DLD1 (cell line): ENCODE measurements at regions not wholly inside any gene's neighbourhood (a gene's known extent, or its start where the extent isn't known, plus 50 kb on each side); places are given as distances from the start of the nearest gene placed in this dataset.
"Not testable (repeated sequence)": the region's sequence is repeated elsewhere in the genome, so short reads cannot be mapped to it uniquely, and the experiment has no call there.

Experiments used
- in situ Hi-C: cut with HindIII; loops from 2 replicates; pipeline ENCODE4 v1.10.0; 2017; ENCODE audit warnings: low sequenced_read_pairs

DNA sequence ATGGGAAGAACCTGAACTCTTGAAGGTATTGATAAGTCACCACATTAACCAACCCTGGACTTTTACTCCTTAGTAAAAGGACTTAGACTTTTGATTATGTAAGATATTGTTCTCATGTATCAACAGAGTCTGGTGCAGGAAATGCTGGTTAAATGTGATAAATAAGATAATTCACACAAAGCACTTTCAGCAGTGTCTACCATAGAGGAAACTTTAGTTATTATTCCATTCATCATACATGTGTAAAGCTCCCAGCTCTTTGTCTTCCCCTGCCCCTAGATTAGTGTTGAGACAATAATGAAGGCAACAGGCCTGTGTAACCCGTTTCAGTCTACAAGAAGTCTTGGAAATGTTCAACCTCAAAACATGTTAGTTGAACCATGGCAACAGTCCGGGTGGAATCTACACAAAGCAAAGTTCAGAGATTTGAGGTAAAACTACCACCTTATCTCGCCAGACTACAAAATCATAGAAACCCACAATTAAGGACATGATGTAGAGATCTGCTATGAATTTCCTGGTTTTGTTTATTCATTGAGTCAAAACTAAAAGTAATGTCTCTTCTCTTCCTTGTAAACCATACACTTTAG is 109.9 kb upstream of the ADO start:
- in situ Hi-C loops = no loop called here

DNA sequence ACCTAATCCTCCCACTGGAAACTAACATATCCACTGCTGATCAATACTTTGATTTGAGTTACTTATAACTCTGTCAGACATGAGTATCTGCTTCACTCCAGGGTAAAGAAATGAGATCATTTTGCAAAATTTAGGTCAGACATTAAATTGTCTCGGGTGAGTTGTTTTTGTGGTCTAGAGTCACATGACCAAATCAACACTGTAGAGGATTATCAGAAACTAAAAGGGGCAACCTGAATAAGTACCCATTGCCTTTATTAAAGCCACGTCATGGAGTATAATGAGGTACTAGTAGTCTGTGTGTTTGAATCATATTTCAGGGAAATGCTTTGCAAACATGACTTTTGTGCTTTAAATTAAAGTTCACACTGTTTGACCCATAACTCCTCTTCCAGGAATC is 107.7 kb upstream of the ADO start:
- in situ Hi-C loops = no loop called here

DNA sequence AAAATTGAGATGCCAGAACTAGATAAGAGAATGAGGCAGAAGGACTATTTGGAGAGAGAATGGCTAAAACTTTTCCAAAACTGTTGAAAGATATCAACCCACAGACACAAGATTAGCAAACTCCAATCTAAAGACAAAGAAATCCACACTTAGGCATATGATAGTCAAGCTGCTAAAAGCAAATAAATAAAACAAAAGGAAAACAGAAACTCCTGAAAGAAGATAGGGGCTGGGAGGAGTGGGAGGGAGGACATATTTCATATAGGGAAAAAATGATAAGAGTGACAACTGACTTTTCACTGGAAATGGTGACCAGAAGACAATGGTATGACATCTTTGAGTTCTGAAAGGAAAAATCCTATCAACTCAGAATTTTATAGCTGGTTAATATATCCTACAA is 105.4 kb upstream of the ADO start:
- in situ Hi-C loops = no loop called here

DNA sequence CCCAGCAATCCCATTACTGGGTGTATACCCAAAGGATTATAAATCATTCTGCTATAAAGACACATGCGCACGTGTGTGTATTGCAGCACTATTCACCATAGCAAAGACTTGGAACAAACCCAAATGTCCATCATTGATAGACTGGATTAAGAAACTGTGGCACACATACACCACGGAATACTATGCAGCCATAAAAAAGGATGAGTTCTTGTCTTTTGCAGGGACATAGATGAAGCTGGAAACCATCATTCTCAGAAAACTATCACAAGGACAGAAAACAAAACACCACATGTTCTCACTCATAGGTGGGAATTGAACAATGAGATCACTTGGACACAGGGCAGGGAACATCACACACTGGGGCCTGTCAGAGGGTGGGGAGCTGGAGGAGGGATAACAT is 100.4 kb upstream of the ADO start:
- in situ Hi-C loops = not testable (repeated sequence)

DNA sequence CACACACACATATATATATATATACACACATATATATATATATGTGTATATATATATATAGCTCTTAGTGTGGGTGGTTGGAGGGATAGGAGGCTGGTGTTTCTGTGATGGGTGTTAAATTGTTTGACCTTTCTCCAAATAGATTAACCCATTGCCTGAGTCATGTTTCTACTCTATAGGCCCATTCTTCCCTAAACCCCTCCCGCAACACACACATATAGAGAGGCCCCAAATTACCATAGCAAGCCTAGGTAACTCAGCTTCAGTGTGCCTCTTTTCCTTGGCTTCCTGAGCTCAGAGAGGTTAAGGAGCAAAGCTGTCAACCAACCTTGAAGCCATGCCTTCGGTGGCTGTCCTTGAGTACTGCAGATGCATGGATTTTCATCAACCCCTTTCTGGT is 98.7 kb upstream of the ADO start:
- in situ Hi-C loops = no loop called here

DNA sequence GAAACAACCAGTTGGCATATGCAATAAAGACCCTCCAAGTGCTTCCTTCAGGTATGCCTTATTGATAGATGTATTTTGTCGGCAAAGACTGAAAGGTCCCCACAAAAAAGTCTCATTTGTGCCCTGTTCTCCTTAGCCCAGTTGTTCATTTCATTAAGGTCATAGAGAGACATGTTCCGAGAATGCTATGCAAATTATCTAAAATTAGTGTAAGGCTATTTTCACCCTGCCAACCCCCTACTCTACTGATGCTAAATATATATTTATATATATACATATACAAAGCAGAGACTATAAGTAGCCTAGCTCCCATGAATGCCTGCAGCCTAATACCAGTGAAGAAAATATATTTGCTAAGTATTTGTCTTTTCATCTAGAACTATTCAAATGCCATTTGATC is 96.7 kb upstream of the ADO start:
- in situ Hi-C loops = no loop called here

DNA sequence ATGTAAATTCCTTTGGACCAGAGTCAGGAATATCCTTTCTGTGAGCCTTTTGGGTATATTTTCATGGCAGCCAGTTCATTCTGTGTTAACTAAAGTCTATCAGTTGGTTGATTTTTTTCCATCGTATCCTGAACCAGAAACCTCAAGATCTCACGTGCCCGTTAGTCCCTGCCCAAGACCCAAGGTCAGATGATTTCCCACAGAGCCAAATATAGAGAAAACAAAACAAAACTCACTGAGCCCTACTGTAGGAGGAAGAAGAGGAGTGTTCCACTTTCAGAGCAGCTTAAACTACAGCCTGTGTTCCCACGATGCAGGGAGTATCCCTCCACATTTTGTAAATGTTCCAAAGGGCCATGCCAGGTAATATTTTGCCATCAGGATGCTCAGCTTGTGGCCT is 96.0 kb upstream of the ADO start:
- in situ Hi-C loops = no loop called here

DNA sequence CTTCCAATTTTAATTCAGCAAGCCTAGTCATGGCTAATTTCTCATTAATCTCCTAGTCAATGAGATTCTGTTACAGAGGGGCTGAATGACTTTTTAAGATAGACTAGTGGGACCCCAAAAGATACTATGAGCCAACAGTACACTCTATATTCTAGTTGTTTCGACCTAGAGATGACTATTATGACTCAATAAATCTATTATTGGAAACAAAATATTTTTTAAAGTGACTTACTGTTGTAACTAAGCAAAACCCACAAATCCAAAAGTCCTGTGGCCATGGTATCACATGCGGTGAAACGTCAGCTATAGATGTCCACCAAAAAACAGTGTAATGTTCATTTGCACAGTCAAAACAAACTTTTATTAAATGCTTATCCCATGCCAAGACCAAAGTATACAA is 95.3 kb upstream of the ADO start:
- in situ Hi-C loops = no loop called here

DNA sequence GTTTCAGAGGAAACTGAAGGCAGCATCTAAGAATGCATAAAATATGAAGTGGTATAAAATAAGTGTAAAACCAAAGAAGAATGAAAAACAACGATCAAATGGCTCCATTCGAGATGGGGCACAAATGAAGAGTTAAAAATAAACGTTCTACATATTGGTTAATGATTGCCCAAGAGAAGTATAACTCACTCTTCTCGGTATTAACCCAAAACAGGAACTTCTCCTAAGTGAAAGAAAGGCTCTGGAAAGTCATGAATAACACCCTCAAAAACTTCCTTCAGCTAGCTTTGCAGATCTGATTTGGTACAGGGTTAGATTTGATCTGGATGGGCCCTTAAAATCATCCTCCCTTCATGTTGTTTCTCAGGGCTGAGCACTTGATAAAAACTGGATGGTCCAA is 94.3 kb upstream of the ADO start:
- in situ Hi-C loops = no loop called here

DNA sequence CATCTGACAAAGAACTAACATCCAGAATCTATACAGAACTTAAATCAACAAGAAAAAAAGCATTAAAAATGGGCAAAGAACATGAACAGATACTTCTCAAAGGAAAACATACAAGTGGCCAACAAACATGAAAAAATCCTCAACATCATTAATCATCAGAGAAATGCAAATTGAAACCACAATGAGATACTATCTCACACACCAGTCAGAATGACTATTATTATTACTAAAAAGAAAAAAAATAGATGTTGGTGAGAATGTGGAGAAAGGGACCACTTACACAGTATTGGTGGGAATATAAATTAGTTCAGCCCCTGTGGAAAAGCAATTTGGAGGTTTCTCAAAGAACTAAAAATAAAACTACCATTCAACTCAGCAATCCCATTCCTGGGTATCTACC is 89.1 kb upstream of the ADO start:
- in situ Hi-C loops = no loop called here

DNA sequence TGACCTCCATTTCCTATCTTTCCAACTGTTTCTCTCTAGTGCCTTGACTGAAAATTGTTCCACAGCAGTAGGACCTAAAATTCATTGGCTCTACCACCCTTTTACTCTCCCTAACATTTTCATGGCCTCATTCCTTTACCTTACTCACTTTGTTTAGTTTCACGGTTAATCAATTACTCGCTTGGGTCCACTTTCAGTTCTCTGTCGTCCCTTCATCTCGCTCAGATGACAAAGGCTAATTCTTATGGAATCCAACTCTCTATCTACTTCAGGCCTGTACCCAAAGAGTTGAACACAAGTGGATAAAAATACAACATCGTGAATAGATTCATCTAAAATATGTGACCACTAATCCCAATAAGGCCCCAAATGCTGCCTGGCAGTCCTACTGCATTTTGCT is 85.9 kb upstream of the ADO start:
- in situ Hi-C loops = no loop called here

DNA sequence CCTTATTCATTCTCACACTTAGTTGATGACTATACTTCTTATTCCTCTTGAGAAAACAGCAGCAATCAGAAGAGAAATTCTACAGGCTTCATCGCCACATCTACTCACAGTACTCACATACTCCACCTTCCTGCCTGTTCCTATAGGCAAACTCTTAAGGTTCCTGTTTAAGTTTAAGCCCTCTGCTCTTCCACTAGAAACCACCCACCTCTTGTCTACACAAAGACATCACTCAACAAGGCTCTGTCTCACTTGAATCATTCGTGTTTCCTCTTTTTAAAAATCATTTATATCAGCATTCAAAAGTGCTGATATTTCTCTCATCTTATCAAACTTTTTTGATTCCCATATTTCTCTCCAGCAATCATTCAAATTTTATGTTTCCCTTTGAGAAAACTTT is 85.5 kb upstream of the ADO start:
- in situ Hi-C loops = no loop called here

DNA sequence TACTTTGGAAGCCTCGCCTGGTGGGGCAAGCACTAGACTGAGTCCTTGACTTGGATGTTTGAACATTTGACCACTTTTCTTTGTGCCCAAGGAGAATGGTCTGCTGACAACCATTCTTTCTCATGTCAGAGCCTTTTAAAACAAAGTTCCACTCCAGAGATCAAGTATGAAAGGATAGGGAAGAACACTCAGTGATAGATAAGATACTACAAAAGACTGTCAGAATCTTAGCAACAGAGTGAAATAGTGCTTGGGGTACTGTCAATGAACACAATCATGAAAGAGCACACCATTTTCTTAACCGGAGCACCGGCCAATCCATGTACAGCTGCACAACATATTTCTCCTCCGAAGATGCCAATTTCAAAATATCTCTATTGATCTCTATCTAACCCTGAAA is 82.8 kb upstream of the ADO start:
- in situ Hi-C loops = no loop called here

DNA sequence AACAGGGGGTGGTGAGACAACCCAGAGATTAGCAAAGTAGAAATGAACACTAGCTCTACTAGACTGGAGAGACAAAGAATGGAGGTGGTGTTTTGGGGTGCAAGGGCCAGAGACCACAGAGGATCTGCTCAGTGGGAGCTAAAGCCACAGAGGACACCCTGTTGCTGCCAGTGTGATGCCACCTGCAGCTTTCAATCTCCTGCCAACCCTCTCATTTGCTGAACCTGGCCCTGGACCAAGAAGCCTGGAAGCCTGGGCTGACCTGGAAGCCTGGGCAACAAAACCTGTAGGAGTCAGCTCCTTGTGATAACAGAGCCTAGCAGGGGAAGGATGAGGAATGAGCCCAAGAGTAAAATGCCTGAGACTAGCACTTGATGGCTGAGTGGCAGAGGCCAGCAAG is 81.1 kb upstream of the ADO start:
- in situ Hi-C loops = no loop called here

DNA sequence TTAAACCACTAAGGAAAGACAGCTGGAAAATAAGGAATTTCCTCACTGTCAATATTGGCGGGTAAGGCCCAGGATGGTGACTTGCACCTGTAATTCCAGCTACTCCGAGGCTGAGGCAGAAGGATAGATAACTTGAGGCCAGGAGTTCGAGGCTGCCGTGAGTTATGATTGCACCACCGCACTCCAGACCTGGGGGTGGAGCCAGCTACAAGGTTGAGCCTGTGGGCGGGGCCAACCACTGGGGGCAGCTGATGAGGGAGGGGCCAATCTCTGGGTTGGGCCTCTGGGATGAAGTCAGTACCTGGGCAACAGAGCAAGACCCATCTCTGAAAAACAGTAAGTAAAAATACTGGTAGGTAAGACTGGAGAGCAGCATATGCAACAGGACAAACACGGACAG is 80.1 kb upstream of the ADO start:
- in situ Hi-C loops = no loop called here

DNA sequence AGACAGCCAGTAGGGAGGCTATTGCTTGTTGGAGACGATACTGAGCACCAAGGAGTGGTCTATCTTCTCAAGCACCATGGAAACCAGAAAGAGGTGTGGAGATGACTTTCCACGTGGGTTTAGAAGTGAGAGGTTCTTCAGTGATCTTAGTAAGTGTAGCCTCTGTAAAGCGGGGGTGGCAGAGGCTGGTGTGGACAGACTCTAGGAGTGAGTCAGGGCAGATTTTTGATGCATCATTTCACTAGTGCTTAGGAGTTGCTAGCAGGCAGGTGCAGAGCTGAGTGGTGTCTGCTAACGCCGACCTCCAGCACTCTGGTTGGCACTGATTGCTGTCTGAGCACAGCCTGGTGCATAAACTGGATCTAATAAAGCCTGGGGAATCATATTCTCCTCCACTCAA is 78.4 kb upstream of the ADO start:
- in situ Hi-C loops = no loop called here

DNA sequence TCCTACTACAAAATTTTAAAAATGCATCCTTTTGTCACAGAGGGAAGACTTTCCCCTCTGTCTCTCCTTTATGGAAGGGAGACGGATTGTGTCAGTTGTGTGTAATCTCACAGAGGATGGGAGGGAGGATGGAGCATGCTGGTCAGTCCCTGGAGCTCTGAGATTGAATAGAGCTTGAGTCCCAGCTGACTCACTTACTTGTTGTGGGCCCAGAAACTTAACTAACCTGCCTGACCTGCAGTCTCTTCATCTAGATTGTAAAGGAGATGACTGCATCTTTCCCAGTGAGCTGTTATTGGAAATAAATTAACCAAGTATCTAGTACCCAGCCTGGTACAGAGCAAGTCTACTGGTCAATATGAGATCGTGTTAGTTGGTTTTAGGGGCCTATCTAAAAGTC is 77.9 kb upstream of the ADO start:
- in situ Hi-C loops = no loop called here

DNA sequence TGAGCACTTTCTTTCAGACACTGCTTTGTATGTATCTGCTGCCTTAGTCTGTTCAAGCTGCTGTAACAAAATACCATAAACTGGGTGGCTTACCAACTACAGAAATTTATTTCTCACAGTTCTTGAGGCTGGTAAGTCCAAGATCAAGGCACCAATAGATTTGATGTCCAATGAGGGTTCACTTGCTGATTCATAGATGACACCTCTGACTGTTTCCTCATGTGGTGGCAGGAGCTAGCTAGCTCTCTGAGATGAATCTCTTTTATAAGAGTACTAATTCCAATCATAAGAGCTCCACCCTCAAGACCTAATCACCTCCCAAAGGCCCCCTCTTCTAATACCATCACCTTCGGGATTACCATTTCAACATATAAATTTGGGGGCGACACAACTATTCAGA is 76.6 kb upstream of the ADO start:
- in situ Hi-C loops = no loop called here

DNA sequence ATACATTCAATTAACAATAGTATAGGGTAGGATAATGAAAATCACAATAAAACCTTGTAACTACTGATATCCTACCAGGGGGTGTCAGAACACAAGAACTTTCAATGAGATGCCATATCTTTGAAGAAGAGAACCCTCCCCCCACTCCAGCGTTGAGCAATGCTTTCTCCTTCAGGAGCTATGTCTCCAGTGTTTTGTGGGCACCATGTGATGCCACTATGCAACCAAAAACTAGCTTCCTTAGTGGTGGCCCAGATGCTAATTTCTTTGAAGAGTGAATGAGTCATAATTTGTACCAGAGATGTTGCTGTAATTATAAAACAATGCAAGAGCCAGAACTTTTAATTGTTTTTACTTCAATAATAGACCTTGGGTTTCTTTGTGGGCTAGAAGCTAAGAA is 76.0 kb upstream of the ADO start:
- in situ Hi-C loops = no loop called here

DNA sequence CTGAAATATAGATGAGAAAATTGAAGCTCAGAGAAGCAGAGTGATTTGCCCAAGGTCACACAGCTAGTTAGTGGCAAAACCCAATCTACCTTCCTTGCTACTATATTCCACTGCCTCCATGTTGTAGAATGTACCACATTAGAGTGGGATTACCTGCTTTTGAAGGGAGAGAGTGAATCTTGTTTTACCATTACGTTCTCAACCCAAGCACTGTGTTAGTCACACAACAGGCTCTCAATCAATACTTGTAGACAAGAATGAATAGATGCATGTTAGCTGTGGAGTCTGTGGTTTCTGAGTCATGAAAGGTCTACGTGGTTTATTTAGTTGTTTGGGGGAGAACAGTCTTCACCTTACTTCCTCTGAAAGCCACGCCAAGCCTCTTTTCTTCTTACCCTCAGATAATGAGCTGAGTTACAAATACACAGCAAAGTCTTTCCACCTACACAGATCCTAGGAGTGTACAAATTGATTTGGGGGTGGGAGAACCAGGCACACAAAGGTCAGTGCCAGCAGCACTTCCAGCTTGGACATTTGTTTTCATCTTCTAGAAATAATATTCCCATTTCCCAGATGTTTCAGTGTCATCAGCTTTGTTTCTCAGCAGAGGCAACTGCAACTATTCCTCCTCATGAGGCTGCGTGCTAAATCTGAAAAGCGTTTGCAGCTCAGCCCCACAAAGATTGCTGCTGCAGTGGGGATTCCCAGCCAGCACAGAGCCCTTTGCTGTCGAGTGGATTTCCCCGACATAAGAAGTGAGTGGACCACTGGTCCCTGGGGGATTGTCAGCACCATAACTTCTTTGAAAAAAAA is 71.5 kb upstream of the ADO start:
- in situ Hi-C loops = no loop called here

DNA sequence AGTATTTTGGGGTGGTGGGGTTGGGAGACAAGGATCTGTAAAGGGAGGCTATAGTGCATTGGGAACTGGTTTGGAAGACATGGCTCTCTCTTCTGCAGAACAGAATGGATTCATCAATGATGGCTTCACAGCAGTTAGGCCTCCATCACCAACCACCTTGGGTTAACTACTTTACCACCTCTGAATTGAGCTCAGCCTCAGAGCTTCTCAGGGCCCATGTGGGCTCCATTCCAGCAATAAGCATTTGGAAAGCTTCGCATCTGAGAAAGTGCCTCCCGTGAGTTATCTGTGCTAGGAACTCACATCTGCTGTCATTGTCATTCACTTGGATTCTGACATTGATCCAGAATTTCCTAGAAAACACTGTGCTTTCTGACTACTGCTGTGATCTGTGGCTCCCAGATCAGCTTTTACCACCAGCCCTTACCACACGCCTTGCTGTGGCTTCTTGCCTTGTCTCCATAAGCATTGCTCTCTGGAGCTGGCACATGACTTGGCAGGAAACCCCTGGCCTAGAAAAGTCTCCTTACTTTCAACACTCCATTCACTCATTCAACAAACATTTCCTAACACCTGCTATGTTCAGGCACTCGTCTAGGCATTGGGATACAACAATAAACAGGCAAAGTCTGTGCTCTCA is 70.7 kb upstream of the ADO start:
- in situ Hi-C loops = no loop called here

DNA sequence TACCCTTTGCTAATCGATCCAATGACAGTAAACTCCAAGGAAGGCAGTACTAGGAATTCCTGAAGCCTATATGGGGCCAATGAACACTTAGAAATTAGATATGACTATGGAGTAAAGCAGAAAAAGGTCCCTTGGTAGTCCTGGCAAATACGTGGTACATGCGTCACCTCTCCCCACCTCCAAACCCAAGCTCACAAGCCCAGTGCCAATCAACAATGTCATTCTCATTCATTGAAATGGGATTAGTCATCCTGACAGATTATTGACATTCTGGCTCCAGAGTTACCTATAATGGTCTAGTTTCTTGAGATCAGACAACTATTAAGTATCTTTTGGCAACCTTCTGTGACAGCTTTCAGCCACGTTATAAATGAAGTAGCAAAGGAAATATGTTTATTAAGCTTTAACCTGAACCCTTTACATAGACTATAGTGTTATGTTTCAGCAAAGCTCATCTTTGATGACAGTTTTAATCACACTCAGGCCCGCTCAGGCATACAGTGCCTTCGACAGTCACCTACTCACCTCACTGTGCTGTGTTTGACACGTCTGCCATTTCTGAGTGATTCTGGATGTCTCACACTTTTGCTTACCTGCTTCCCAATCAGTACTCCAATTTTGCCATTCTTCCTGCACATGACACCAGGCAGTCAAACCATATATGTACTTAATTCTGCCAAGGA is 69.6 kb upstream of the ADO start:
- in situ Hi-C loops = no loop called here
